Activated naive CD8-positive, alpha-beta T cell treated with anti-CD3 and anti-CD28 coated beads for 36 hours (primary cell): ENCODE measurements at regions not wholly inside any gene's neighbourhood (a gene's known extent, or its start where the extent isn't known, plus 50 kb on each side); places are given as distances from the start of the nearest gene placed in this dataset.
"Not testable (repeated sequence)": the region's sequence is repeated elsewhere in the genome, so short reads cannot be mapped to it uniquely, and the experiment has no call there.

Source experiments
- DNase-seq: peaks from one replicate; pipeline ENCODE4 v3.0.0; 2021
- H3K27ac Mint-ChIP-seq: one replicate; pipeline ENCODE4 v1.8.0; 2022; ENCODE audit warnings: mild to moderate bottlenecking, moderate library complexity, mixed read lengths
- H3K27me3 Mint-ChIP-seq: one replicate; pipeline ENCODE4 v1.8.0; 2022; ENCODE audit warnings: mild to moderate bottlenecking, mixed read lengths
- H3K36me3 Mint-ChIP-seq: one replicate; pipeline ENCODE4 v1.8.0; 2021; ENCODE audit warnings: mild to moderate bottlenecking, mixed read lengths
- H3K4me1 Mint-ChIP-seq: one replicate; pipeline ENCODE4 v1.8.0; 2021; ENCODE audit warnings: mixed read lengths
- H3K4me3 Mint-ChIP-seq: one replicate; pipeline ENCODE4 v1.8.0; 2022; ENCODE audit warnings: mild to moderate bottlenecking, moderate library complexity, mixed read lengths
- H3K9me3 Mint-ChIP-seq: one replicate; pipeline ENCODE4 v1.8.0; 2022; ENCODE audit warnings: mixed read lengths

DNA sequence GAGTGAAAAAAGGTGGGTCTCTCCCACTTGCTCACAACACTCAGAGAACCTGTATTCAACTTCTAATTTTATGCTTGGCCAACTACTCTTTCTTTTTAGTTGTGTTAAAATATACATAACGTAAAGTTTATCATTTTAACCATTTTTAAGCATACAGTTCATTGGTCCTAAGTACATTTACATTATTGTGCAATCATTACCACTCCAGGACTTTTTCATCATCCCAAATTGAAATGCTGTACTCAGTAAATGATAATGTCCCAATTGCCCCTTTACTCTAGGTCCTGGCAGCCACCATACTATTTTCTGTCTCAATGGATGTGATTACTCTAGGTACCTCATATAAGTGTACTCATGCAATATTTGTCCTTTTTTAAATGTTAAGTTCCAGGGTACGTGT lies 212.3 kb upstream of the PLXNA2 start:
- no peak for DNase-seq
- H3K27me3 Mint-ChIP-seq = peaks cover 15% of the 10 kb centered on the region
- no peaks in the 10 kb centered on the region for H3K4me1 Mint-ChIP-seq
- no peak overlapping the region for H3K4me3 Mint-ChIP-seq
- H3K9me3 Mint-ChIP-seq = peaks cover 2% of the 10 kb centered on the region
- no peak overlapping the region for H3K27ac Mint-ChIP-seq
- H3K36me3 Mint-ChIP-seq = no peaks in the 10 kb centered on the region

- H3K4me3 Mint-ChIP-seq = no peak overlapping the region
- no peaks in the 10 kb centered on the region for H3K4me1 Mint-ChIP-seq
- no peaks in the 10 kb centered on the region for H3K36me3 Mint-ChIP-seq
- no peak overlapping the region for H3K27ac Mint-ChIP-seq
- peaks cover 2% of the 10 kb centered on the region for H3K9me3 Mint-ChIP-seq
- peaks cover 13% of the 10 kb centered on the region for H3K27me3 Mint-ChIP-seq
- DNase-seq = no peak
Measured at GRCh38 chr1:208460823-208461222, 216.6 kb upstream of the PLXNA2 start.

GRCh38 chr1:208461680-208462079 lies 217.5 kb upstream of the PLXNA2 start:
- no peaks in the 10 kb centered on the region for H3K36me3 Mint-ChIP-seq
- H3K4me1 Mint-ChIP-seq = no peaks in the 10 kb centered on the region
- H3K4me3 Mint-ChIP-seq = no peak overlapping the region

DNA sequence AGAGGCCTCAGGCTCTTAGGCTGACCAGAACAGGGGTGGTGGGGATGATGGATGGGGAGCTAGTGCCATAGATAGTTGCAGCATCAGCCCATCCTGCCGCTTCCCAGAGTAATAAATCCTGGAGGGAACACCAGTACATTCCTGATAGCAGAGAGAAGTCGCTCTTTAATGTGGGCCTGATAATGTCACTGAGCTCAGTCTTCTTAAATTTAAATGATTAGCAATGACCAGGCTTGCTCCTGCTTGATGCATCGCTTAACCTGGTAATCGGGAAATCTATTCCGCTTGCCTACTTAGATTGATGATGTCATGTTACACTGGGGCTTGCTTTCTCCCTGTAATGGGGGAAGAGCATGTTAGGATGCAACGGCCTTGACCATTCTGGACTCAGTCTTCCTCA lies 218.6 kb upstream of the PLXNA2 start:
- no peaks in the 10 kb centered on the region for H3K9me3 Mint-ChIP-seq

More at GRCh38 chr1:208461680-208462079, 217.5 kb upstream of the PLXNA2 start:
- no peak for DNase-seq
- Mint-ChIP-seq H3K27me3 (peaks cover 13% of the 10 kb centered on the region), H3K9me3 (peaks cover 2% of the 10 kb centered on the region), H3K27ac (no peak overlapping the region)

DNA sequence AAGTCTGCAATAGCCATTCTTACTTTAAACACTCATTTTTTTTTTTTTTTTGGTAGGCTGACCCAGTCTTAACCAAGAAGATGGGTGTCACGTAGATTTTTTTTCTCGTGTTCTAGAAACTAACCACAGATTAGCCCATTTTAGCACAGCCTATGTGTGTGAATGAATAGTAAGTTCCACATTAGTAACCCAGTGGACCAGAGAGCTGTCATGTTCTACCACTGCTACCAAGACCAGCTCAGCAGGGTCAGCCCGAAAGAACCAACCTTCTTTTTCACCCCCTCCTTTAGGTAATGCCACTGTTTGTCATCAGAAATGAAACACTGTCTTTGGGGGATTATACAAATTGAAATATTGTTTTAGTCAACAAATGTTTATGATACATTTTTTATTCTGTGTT lies 221.1 kb upstream of the PLXNA2 start:
- no peaks in the 10 kb centered on the region for H3K4me1 Mint-ChIP-seq
- H3K27me3 Mint-ChIP-seq = peaks cover 14% of the 10 kb centered on the region
- H3K9me3 Mint-ChIP-seq = no peaks in the 10 kb centered on the region
- DNase-seq = no peak
- no peak overlapping the region for H3K27ac Mint-ChIP-seq
- no peaks in the 10 kb centered on the region for H3K36me3 Mint-ChIP-seq
- H3K4me3 Mint-ChIP-seq = no peak overlapping the region

More for the DNA sequence above, 218.6 kb upstream of the PLXNA2 start:
- no peaks in the 10 kb centered on the region for H3K4me1 Mint-ChIP-seq
- H3K4me3 Mint-ChIP-seq = no peak overlapping the region
- H3K27ac Mint-ChIP-seq = no peak overlapping the region
- H3K36me3 Mint-ChIP-seq = no peaks in the 10 kb centered on the region
- peaks cover 9% of the 10 kb centered on the region for H3K27me3 Mint-ChIP-seq
- DNase-seq = no peak

DNA sequence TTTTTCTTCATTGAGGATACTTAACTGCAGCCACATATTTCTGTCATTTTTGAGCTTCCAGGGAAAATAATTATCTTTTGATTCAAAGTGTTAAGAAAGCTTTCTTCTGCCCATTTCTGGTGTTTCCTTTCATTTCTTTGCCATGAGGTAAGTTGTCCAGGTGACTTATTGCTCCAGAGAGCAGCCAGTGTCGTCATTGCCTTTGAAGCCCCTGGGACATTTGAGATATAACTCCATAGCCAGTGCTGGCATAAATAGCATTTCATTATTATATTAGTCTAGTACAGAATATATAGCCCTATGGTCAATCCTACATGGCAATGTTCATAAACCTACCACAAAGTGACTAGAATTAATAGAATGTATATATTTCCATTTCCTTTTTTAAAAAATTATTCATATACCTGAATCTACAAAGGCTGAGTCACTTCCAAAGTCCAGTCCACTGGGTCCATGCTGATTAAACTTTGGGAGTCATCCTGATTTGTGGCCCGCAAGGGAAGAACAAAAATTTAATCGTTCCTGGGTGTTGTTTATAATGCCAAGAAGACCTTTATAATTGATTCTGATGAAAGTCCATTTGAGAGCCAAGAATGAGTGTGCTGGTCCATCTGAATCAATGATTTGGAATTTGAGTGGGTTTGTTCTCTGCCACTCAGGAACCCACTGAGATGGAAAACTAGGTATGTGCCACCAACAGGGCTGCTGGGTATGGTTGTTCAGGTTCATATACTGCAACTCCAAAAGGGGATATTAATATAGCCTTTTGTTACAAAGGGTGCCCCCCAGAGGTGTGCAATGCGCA lies 221.8 kb upstream of the PLXNA2 start:
- Mint-ChIP-seq H3K27me3 (peaks cover 10% of the 10 kb centered on the region), H3K27ac (no peak overlapping the region), H3K9me3 (no peaks in the 10 kb centered on the region), H3K36me3 (no peaks in the 10 kb centered on the region), H3K4me3 (no peak overlapping the region), H3K4me1 (no peaks in the 10 kb centered on the region)
- DNase-seq = no peak

DNA sequence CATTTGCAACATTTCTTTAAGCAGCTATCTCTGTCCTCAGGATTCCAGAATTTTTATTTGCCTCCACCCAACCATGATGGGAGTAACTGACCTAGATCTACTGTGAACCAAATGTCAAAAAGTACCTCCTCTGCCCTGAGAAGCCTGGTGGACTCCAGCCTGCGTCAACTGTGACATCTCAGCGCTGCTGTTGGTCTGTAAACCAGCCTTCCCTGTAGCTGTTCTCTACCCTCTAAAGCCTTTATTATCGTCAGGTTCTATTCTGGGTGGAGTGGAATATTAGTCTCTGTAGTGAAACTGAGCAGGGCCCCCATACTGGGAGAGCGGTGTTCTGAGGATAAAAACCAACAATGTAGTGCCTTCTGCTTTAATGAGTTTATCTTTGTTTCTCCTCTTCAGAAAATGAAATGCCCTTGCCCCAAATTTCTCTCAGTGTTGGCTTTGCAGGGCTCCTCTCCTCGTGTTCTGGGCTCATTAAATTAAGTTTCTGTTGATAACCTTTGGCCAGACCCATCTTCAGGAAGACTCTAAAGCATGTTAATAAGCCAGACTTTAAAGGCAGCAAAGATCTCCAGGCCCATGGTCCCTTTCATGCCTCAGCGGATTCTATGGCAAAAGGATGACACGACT lies 223.1 kb upstream of the PLXNA2 start:
- no peaks in the 10 kb centered on the region for H3K36me3 Mint-ChIP-seq
- H3K27me3 Mint-ChIP-seq = peaks cover 8% of the 10 kb centered on the region
- DNase-seq = no peak
- no peak overlapping the region for H3K4me3 Mint-ChIP-seq
- no peak overlapping the region for H3K27ac Mint-ChIP-seq
- no peaks in the 10 kb centered on the region for H3K4me1 Mint-ChIP-seq
- H3K9me3 Mint-ChIP-seq = no peaks in the 10 kb centered on the region

- no peaks in the 10 kb centered on the region for H3K4me1 Mint-ChIP-seq
Measured at GRCh38 chr1:208475449-208475848, 231.3 kb upstream of the PLXNA2 start.

DNA sequence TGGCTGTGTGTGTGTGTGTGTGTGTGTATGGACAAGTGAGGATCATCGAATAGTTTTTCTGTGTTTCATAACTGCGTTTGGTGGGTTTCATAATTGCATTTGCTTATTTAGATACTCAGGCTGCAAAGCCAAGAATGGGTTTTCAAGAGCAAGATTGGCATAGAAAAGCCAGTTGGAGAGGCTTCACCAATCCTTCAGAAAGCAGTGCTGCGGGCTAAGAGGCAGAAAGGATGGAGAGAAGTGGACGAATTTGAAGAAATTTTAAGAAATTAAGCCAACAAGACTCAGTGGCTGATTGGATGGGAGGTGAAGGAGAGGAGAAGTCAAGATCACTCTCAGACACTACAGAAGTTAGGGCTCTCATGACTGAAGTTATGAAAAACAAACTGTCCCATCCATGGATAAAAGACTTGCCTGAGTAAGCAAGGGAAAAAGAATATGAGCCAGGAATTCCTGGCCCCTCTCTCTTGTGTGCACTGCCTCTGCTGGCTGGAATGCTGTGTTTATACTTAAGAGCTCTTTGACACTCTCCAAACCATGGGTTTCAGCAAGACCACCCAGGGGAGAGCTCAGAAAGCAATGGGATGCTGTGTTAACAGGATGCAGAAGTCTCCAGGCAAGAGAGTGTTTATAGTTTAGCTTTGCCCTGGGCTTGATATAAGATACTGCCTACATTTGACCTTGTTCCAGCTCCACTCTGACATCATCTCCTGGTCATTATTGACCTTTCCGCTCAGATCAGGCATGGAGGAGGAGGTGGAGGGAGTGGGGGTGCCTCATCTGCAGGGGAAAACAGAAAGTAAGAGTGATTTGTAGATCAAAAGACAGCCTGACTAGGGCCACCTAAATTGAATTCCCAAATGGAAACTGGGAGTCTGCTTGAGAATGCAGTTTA lies 232.0 kb upstream of the PLXNA2 start:
- H3K27ac Mint-ChIP-seq = no peak overlapping the region
- no peaks in the 10 kb centered on the region for H3K4me1 Mint-ChIP-seq
- H3K27me3 Mint-ChIP-seq = peaks cover 12% of the 10 kb centered on the region
- DNase-seq = no peak
- no peaks in the 10 kb centered on the region for H3K9me3 Mint-ChIP-seq
- no peaks in the 10 kb centered on the region for H3K36me3 Mint-ChIP-seq
- H3K4me3 Mint-ChIP-seq = no peak overlapping the region

More at GRCh38 chr1:208475449-208475848, 231.3 kb upstream of the PLXNA2 start:
- DNase-seq = no peak
- Mint-ChIP-seq H3K9me3 (no peaks in the 10 kb centered on the region), H3K27ac (no peak overlapping the region), H3K4me3 (no peak overlapping the region), H3K36me3 (no peaks in the 10 kb centered on the region), H3K27me3 (peaks cover 12% of the 10 kb centered on the region)

DNA sequence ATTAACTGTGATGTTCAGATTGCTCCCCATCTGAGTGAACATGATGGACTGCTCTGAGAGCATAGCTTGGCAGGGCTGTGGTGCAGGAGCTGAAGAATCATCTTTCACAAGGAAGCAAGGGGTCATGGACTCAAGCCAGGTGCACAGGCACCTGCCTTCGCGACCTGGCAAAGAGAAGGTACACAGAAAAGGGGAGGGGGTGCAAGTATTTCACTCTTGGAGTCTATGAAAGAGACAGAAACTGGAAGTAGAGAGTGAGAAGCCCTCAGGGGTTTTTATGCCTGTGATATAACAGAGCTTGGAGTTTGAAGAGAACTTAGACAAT lies 232.6 kb upstream of the PLXNA2 start:
- Mint-ChIP-seq H3K9me3 (no peaks in the 10 kb centered on the region), H3K27ac (no peak overlapping the region), H3K27me3 (peaks cover 12% of the 10 kb centered on the region), H3K4me3 (no peak overlapping the region), H3K36me3 (no peaks in the 10 kb centered on the region), H3K4me1 (no peaks in the 10 kb centered on the region)
- no peak for DNase-seq

DNA sequence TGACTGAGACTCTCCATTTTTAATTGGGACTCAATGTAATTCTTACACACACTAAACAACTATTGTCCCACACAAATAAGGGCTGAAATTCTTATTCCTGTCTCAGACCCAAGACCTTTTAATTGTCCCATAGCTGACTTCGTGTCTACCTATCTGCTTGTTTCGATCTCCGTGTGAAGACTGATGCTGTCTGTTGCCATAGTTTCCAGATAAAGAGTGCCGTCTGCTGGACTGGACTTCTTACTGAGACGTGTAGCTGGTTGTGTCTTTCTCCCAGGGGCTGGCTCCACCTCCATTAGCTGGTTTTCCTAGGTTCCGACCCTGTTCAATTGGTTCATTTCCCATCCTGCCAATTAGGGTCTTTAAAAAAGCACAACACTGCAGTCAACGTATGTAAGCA lies 235.3 kb upstream of the PLXNA2 start:
- Mint-ChIP-seq H3K36me3 (no peaks in the 10 kb centered on the region), H3K9me3 (no peaks in the 10 kb centered on the region), H3K27me3 (peaks cover 12% of the 10 kb centered on the region), H3K4me3 (no peak overlapping the region), H3K27ac (no peak overlapping the region), H3K4me1 (no peaks in the 10 kb centered on the region)
- DNase-seq = no peak

DNA sequence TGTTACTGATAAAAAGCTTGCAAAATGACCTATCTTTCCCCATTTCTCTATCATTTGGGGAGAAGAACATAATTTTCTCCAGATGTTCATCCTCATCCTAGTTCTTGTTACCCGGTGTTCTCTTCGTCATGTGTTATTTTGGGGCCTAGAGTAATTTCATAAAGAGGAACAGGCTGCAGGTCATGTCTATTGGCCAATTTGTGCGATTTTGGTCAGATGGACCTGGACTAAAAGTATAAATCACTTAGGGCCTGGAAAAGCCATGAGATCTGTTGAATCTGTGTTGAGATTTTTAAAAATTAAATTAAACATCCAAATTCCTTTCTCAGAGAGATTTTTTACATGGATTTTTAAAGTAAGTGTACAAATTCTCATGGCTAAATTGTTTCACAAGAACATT lies 241.3 kb upstream of the PLXNA2 start:
- Mint-ChIP-seq H3K27ac (no peak overlapping the region), H3K9me3 (no peaks in the 10 kb centered on the region), H3K4me3 (no peak overlapping the region), H3K36me3 (no peaks in the 10 kb centered on the region), H3K27me3 (no peaks in the 10 kb centered on the region), H3K4me1 (no peaks in the 10 kb centered on the region)
- DNase-seq = no peak

DNA sequence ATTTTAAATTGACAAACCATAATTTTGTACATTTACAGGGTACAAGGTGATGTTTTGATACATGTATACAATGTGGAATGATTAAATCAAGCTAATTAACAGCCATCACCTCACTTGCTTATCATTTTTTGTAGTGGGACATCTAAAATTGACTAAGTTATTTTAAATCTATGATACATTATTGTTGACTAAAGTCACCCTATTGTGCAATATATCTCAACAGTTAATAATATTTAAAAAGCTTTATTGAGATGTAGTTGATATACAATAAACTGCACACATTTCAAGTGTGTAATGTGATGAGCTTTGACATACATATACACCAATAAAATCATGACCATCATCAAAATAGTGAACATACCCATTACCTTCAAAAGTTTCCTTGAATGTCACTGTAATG lies 242.5 kb upstream of the PLXNA2 start:
- Mint-ChIP-seq H3K4me1 (no peaks in the 10 kb centered on the region), H3K4me3 (no peak overlapping the region), H3K9me3 (no peaks in the 10 kb centered on the region), H3K27me3 (no peaks in the 10 kb centered on the region), H3K27ac (no peak overlapping the region), H3K36me3 (no peaks in the 10 kb centered on the region)
- no peak for DNase-seq

DNA sequence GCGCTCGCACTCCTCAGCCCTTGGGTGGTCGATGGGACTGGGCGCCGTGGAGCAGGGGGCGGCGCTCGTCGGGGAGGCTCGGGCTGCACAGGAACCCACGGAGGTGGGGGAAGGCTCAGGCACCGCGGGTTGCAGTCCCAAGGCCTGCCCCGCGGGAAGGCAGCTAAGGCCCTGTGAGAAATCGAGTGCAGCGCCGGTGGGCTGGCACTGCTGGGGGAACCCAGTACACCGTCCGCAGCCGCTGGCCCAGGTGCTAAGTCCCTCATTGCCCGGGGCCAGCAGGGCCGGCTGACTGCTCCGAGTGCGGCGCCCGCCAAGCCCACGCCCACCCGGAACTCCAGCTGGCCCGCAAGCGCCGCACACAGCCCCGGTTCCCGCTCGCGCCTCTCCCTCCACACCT lies 244.2 kb upstream of the PLXNA2 start:
- H3K4me1 Mint-ChIP-seq, H3K4me3 Mint-ChIP-seq, H3K9me3 Mint-ChIP-seq, H3K36me3 Mint-ChIP-seq, DNase-seq, H3K27ac Mint-ChIP-seq, H3K27me3 Mint-ChIP-seq: not testable (repeated sequence)
